Upper lobe of left lung (tissue), 4 donors: ENCODE measurements at regions not wholly inside any gene's neighbourhood (a gene's known extent, or its start where the extent isn't known, plus 50 kb on each side); places are given as distances from the start of the nearest gene placed in this dataset.

ENCODE experiments used
- CTCF ChIP-seq, 6 experiments: fragments of 450-650 bp in 4 of 6; fragments of 200-600 bp in 2 of 6; sonication (generic) in 2 of 6; IDR thresholded peaks; one replicate each; pipeline ENCODE4 v1.5.1; 2016 to 2019; ENCODE audit warnings: antibody characterized with exemption in 6 of 6
- EP300 ChIP-seq, 4 donors: sonication (generic); formaldehyde crosslinking; IDR thresholded peaks; one replicate each; pipeline ENCODE4 v1.5.1; 2017; ENCODE audit warnings: antibody characterized with exemption in 4 of 4, control low read depth in 2 of 4
- POLR2A ChIP-seq, 4 donors: fragments of 450-650 bp; IDR thresholded peaks; one replicate each; pipeline ENCODE4 v1.5.1; 2016 to 2017; ENCODE audit warnings: antibody characterized with exemption in 4 of 4, mild to moderate bottlenecking in 2 of 4
- POLR2AphosphoS5 ChIP-seq, 2 donors: sonication (generic); formaldehyde crosslinking; IDR thresholded peaks; one replicate each; pipeline ENCODE4 v1.5.1; 2017; ENCODE audit warnings: antibody characterized with exemption in 2 of 2

- TF ChIP-seq CTCF (IDR thresholded peaks at IDR 0.05) (no peak), EP300 (IDR thresholded peaks at IDR 0.05) (no peak), POLR2AphosphoS5 (IDR thresholded peaks at IDR 0.05) (no peak), POLR2A (IDR thresholded peaks at IDR 0.05) (no peak)
Observed at GRCh38 chr18:44259610-44260009, 421.1 kb upstream of the SETBP1 start.
